Left ventricle myocardium inferior (tissue), 1 donor: ENCODE measurements at regions not wholly inside any gene's neighbourhood (a gene's known extent, or its start where the extent isn't known, plus 50 kb on each side); places are given as distances from the start of the nearest gene placed in this dataset.

ENCODE experiments used
- DNase-seq: peaks from one replicate; pipeline ENCODE4 v3.0.0-alpha.2; 2020
- H3K27ac ChIP-seq: fragments of 200-600 bp; replicated peaks from 2 replicates; pipeline ENCODE4 v1.8.0; 2021
- H3K27me3 ChIP-seq: fragments of 200-600 bp; 2 replicates; pipeline ENCODE4 v1.8.0; 2021; ENCODE audit warnings: low read depth
- H3K36me3 ChIP-seq: fragments of 200-600 bp; 2 replicates; pipeline ENCODE4 v1.8.0; 2021
- H3K4me1 ChIP-seq: fragments of 200-600 bp; 2 replicates; pipeline ENCODE4 v1.8.0; 2021
- H3K4me3 ChIP-seq: fragments of 200-600 bp; 2 replicates; pipeline ENCODE4 v1.8.0; 2021; ENCODE audit warnings: mild to moderate bottlenecking, moderate library complexity
- H3K9me3 ChIP-seq: fragments of 200-600 bp; replicated peaks from 2 replicates; pipeline ENCODE4 v1.8.0; 2021
- CTCF ChIP-seq: fragments of 200-600 bp; IDR thresholded peaks from 2 replicates; pipeline ENCODE4 v1.8.0; 2021; ENCODE audit warnings: antibody characterized with exemption, mild to moderate bottlenecking, borderline replicate concordance
- intact Hi-C: fragments of 100-400 bp; cut with micrococcal nuclease; formaldehyde crosslinking; loops from one replicate; pipeline ENCODE4 v1.11.0; 2022
- donor health status: DM: no; HTN: yes; CAD: no; lungs with severe emphysema.

- TF ChIP-seq CTCF: no peak
- H3K27ac ChIP-seq: no peak overlapping the region
- no peaks in the 10 kb centered on the region for H3K4me1 ChIP-seq
- no peak overlapping the region for H3K4me3 ChIP-seq
- no peaks in the 10 kb centered on the region for H3K9me3 ChIP-seq
- peaks cover 69% of the 10 kb centered on the region for H3K27me3 ChIP-seq
- intact Hi-C loops: no loop called here
- H3K36me3 ChIP-seq: no peaks in the 10 kb centered on the region
- DNase-seq: no peak
Measured at GRCh38 chr2:235365743-235366142, 128.1 kb upstream of the AGAP1 start.

GRCh38 chr2:235366390-235366789 lies 127.5 kb upstream of the AGAP1 start:
- no peaks in the 10 kb centered on the region for H3K36me3 ChIP-seq
- DNase-seq: no peak
- peaks cover 69% of the 10 kb centered on the region for H3K27me3 ChIP-seq
- H3K4me1 ChIP-seq: no peaks in the 10 kb centered on the region
- no peak overlapping the region for H3K4me3 ChIP-seq
- no peaks in the 10 kb centered on the region for H3K9me3 ChIP-seq
- H3K27ac ChIP-seq: no peak overlapping the region
- TF ChIP-seq CTCF: no peak
- intact Hi-C loops: no loop called here

GRCh38 chr2:235366807-235367206 lies 127.0 kb upstream of the AGAP1 start:
- no peak overlapping the region for H3K4me3 ChIP-seq
- peaks cover 67% of the 10 kb centered on the region for H3K27me3 ChIP-seq
- no peak for TF ChIP-seq CTCF
- intact Hi-C loops: no loop called here
- H3K36me3 ChIP-seq: no peaks in the 10 kb centered on the region
- H3K4me1 ChIP-seq: no peaks in the 10 kb centered on the region
- no peaks in the 10 kb centered on the region for H3K9me3 ChIP-seq
- no peak for DNase-seq
- no peak overlapping the region for H3K27ac ChIP-seq

- TF ChIP-seq CTCF: no peak
- H3K9me3 ChIP-seq: no peaks in the 10 kb centered on the region
- peaks cover 46% of the 10 kb centered on the region for H3K27me3 ChIP-seq
- H3K4me1 ChIP-seq: no peaks in the 10 kb centered on the region
- H3K27ac ChIP-seq: no peak overlapping the region
- intact Hi-C loops: no loop called here
- H3K4me3 ChIP-seq: no peak overlapping the region
- no peaks in the 10 kb centered on the region for H3K36me3 ChIP-seq
- DNase-seq: no peak
Measured at GRCh38 chr2:235371018-235371417, 122.8 kb upstream of the AGAP1 start.

GRCh38 chr2:235373171-235373570 lies 120.7 kb upstream of the AGAP1 start:
- Histone ChIP-seq H3K4me3 (no peak overlapping the region), H3K27me3 (peaks cover 42% of the 10 kb centered on the region), H3K9me3 (no peaks in the 10 kb centered on the region), H3K27ac (no peak overlapping the region), H3K36me3 (no peaks in the 10 kb centered on the region), H3K4me1 (no peaks in the 10 kb centered on the region)
- DNase-seq: no peak
- no peak for TF ChIP-seq CTCF
- intact Hi-C loops: no loop called here

GRCh38 chr2:235377176-235377575 lies 116.7 kb upstream of the AGAP1 start:
- Histone ChIP-seq H3K4me1 (no peaks in the 10 kb centered on the region), H3K4me3 (no peak overlapping the region), H3K27ac (no peak overlapping the region), H3K36me3 (no peaks in the 10 kb centered on the region), H3K27me3 (peaks cover 43% of the 10 kb centered on the region), H3K9me3 (no peaks in the 10 kb centered on the region)
- intact Hi-C loops: no loop called here
- TF ChIP-seq CTCF: no peak
- no peak for DNase-seq
